ENCODE measurements at regions not wholly inside any gene's neighbourhood (a gene's known extent, or its start where the extent isn't known, plus 50 kb on each side); places are given as distances from the start of the nearest gene placed in this dataset.

DNA sequence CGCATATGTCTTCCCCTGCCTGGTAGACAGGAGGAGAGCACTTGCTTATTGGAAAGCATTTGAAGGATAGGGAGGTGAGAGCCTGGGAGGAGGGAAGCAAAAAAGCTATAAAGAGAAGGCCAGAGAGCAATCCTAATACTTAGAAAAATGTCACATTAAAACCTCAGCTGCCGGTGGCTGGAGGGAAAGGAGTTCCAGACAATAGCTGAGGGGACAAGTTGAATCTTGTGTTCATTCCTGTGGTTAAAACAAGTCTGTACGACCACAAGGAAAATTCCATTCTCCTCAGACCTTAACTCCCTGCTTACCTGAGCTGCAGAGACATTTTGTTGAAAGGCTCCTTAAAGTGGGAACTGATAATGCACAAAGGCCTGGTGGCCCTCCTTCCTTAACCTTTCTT, 218.8 kb upstream of the CAMK1G start:
- no peak for DNase-seq

DNA sequence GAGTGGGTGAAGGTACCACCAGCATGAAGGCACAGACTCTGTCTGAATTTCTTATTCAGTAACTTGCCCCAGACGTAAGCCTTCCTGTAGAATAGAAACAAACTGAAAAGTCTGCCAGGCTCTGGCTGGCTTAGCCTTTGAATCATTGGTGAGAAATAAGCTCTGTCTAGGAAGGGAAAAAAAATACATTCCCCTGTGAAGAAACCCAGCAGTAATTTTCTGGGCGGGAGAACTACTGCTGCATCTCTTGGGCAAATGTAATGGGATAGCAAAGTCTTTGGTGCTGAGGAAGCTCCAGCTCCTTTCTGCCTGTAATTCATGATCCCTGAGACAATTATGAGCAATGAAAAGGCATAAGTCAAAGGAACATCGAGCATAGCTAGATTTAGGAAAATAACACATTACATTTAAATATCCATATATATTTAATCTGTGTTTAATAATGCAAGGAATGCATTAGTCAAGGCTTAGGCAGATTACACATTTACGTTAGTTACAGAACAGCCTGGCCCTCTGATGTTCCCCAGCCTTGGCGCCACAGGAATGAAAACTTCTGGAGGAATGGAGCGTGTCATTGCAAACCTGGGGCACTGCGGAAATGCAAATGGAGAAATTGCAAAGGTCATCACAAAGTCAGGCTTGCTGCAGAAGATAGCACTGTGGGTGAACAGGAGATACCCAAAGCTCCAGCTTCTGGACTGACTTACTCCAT, 216.3 kb upstream of the CAMK1G start:
- DNase-seq, result no peak

DNA sequence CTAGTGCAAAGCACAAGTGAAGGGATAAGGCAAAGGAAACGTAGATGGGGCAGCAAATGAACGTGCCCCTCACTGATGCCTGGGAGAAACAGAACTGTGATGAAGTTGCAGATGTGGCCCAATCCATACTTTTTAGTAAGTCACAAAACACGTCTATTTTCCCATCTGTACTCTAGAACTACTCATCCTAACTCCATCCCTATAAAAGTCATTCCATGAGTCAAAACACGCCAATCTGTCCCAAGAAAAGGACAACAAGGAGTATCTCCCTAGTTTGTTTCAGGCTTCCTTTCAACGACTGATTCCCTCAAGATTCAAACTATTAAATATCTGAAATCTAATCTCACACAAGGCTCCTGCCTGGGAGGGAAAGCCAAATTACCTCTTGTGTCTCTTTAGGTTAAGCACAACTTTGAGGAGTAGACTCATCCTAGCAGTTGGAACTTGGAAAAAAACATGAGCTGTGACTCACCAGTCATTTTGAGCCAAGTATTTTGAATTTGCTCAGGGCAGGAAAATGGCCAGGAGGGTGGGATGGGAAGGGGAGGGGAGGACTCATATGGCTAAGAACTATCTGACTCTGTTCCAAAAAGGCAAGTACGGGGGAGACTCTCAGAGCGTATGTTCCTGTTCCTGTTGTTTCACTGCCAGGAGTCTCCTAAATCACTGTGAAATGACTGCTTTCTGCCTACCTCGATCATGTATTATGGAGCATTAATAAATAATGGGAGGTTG, 214.5 kb upstream of the CAMK1G start:
- no peak for DNase-seq

DNA sequence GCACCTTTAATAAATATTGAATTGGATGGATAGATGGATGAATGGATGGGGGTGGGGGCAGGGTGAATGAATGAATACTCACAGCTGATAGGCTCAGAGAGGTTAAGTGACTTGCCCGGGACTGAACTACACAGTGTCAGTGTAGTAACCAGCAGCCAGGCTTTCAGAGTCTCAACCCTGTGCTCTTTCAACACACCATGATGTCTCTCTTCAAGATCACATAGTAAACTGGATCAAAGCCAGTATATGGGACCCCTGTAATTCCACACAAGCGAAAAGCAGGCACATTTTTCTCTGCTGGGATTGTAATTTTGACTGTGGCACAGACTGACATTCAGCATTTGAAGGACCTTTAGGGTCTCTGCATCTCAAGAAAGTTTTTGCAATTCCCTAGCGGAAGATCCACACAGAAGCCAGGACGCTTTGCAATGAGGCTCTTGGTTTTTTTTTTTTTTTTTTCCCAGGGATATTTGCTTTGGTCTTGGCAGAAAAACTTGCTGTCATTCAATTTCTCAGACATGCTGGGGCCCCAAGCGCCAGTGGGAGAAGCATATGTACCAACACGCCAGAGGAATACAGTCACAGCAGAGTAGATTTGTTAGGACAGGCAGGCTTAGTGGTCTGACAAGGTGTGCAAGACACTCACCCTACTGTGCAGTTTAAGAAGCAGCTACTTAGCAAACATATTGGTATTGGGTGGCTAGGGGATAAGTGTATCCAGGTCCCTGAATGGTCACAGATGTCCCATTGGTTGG, 213.1 kb upstream of the CAMK1G start:
- no peak for DNase-seq

DNA sequence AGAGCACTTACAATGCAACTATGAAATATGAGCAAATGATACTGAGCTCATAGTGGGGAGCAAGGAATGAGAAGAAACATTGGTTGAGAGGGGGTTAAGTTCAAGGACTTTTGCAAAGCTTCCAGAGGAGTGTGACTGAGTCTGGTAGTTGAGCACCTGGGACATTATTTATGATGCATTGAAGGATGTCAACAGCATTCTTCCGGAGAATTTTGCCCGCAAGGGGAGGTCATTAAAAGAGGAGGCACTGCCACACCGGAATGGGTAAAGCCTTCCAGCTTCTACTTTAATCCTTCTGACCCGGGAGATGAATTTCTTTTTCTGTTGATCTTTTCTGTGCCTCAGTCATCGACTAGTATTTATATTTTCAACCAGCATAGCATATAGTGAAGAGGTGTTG, 208.4 kb upstream of the CAMK1G start:
- DNase-seq, result no peak

DNA sequence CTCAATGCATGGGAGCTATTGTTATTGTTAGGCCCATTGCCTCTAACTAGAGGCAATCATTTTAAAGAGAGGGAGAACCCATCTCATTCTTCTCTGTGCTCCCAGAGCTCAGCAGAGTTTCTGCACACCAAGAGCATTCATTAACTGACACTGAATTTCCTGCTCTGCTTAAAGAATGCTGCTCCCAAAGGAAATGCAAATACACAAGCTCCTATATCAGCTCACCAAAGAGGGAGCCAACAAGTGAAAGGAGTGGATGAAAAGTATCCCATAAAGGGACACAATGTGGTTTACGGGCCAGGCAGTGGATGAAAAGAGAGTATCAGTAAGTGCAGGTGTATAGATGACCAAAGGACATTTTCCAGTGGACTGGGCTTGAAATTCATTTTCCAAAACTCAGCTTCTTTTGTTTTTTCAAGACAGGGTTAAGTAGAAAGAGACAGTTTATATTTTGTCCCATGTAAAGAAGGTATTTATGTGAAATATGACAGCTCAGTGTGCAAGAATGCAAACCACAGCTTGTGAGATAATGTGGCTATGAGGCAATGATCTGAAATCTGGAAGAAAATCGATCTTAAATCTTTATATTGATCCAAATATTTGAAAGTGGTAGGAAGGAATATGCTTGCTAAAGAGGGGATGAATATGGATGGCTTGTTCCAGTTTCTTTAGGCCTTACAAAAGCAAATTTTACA, 207.7 kb upstream of the CAMK1G start:
- DNase-seq, result no peak

DNA sequence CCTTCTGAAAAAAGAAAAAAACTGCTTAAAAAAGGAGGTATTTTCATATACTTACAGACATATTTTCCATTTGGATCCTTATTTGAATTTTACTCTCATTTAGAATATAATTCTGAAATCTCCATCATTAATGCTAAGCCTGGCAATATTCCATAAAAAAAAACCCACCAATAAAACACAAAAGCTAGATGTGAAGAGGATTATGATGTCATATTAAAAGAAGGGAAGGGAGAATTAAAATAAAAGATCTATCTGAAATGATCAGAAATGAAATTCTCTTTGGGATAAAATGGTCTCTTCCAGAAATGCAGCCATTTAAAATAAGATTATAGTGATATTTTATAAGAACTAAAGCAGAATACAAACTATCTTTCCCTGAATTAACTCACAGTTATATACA, 206.7 kb upstream of the CAMK1G start:
- no peak for DNase-seq

DNA sequence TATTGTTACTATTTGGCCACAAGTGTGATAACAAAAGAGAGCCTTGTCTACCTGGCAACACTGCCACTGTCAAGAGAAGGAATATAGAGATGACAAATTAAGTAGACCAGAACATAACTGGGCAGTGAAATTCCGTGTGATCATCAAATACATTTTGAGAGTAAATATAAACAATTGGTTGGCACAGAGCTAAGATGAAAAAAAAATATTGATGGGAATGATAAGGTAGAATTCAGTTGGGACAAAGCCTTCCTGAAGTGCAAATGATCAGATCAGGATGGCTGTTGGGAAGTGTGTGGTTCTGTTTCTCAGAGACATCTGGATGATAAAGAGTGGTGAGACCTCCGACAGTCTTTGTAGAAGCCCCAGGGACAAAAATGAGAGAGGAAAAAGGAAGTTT, 205.5 kb upstream of the CAMK1G start:
- no peak for DNase-seq

DNA sequence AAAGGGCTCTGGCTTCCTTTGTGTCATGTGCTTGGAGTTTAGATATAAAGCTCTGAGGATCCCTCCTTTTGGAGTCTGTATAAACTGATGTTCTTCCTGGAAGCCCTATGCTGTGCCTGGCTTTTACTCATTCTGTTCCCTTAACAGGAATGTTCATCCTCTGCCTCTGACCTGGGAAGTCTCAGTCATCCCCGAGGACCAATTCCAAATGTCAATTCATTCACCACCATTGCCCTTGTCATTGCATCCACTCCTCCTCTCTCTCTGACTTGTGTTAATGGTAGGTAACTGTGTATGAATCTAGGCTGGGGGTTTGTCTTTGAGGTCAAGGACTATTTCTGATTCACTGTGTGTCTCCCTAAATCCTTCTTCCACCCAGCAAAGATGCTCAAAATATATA, 204.2 kb upstream of the CAMK1G start:
- no peak for DNase-seq

DNA sequence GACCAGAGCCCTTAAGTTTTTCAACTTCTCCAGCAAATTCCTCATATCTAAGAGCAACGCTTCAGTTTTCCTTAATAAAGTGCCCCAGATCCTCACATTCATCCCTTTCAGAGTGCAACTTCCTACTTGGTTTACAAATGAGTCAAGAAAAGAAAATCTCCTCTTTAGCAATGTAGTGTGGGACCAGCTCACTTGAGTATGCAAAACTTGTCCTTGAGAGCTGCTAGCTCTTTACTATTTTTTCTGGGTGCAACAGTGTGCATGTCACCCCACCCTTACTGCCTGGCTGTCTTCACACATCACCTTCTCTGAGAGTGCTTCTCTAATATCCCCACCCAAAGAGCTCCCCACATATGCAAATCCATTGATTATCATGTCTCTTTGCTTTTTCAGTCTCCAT, 203.1 kb upstream of the CAMK1G start:
- DNase-seq, result no peak

DNA sequence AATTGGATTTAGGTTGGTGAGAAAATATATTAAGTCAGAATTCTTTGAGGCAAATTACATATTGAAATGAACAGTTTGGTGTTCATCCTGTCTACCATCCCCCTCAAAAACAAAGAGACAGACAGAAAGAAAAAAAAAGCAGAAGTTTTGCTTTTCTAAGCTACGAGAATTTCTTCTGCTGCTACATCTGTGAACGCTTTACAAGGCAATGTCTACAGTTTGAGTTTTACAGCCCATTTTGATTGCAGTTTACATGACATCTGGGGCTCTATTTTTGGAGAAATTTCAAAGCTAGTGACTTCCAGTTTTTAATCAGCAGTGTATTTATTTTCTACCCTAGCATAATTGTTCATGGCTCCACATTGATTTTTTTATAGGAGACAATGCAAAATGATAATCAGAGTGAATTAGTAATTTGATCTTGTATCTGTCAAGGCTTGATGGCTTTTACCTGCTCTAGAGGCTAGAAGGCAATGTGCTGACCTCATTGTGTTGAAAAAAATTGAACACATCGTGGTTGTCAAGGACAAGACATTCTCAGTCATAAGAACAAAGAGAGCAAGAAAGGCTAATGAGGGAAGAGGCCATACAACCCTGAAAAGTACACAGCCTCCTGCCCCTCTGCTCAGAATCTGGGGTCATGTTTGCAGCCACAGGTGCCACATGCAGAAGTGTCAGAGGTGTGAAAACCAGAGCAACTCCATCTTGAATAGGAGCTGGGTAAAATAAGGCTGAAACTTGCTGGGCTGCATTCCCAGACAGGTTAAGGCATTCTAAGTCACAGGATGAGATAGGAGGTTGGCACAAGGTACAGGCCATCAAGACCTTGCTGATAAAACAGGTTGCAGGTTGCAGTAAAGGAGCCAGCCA, 201.0 kb upstream of the CAMK1G start:
- no peak for DNase-seq

DNA sequence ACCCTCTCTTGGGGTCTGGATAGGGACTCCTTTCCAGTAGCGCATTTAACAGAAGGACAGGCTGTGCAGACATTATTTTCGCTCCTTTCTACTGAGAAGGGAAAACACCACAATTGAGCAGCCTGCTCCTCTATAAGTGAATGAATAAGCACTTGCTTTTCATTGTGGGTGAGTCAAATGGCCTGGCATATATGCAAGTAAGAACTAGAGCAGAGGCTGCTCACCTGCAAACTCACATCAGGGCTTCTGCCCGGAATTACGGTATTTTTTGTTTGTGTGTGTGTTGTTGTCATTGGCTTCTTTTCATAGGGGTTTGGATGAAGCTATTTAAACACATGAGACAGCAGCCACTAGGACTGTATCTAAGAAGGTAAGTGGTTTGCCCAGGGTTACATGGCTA, 200.1 kb upstream of the CAMK1G start:
- no peak for DNase-seq

DNA sequence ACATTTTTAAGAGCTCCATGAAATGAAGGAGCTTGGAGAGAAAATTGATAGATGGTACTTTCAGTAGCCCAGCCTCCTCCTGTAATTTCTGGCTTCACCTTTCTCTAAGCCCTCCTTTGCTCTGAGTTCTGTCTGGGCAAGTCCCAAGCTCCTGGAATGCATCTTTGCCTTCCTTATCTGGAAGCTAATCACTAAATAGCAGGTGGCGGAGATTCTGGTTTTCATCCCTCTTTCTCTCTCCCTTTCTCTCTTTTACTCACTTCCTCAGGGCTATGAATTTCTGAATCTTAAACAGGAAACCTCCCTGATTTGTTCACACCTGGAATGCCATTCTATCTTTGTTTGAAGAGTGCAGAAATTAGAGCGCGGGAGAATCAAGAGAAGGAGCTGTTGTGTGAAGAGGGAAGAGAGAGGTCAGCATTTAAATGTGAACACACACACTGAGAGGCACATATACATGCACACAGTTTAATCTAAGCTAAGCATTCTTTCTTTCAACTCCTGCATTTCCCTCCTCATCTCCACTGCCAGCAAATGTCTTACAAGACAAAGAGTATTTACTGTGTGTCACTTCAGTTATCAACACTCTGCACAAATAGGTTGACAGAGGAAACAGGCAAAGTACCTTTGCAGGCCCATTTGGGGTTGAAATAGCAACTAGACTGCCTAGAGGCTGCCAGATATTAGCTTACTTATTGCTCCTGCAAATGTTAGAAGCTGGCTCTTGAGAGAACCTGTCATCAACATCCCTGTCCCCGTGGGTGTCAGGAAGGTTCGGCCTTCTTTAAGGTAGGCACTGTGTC, 199.4 kb upstream of the CAMK1G start:
- DNase-seq, result no peak

DNA sequence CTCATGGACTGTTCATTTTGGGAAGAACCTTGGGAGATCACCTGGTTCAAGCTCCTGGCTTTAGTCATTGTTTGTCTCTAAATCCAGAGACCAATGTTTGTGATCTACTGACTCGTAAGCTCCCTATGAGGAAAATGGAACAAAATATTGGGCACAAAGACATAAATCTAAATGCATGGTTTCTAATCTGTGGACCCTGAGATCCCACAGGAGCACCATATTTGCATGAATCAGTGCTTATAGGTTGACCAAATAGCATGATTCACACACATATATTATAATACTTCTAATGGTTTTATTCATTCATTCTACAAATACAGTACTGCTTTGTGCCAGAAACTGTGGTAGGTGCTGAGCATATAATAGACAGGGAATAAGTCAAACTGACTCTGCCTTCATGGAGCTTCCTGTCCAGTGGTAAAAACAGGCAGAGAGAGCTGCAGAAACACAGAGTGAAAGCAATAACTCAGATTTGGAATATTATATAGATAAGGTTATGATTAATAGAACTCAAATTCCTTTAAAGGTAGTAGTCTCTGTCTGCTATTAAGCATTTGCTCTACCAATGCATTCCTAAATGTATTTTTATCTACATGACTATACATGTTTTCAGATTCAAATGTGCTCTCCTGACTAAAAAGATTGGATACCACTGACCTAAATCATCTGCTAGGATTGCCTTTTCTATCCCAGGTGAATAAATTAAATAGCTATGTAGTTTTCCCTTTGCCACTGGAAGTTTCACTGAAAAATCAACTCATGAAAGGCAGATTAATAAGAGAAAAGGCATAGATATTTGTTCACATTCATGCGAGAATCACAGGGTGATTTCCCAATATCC, 198.6 kb upstream of the CAMK1G start:
- no peak for DNase-seq

DNA sequence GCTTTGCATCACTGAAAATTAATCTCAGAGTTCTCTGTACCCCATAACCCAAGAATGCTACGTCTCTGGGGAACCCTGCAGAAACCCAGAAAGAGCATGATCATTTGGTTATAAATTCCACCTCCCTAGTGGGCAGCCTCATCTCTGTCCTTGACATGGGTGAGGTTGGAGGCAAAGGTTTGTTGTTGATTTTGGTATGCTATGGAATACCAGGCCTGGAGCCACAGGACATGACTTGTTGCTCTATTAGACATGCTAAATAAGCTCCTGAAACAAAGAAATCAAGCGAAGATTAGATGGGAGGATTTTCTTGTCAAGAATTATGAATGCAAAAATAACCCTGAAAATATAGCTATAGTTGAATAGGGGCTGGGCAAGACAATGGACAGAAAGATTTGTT, 197.4 kb upstream of the CAMK1G start:
- DNase-seq, result no peak

DNA sequence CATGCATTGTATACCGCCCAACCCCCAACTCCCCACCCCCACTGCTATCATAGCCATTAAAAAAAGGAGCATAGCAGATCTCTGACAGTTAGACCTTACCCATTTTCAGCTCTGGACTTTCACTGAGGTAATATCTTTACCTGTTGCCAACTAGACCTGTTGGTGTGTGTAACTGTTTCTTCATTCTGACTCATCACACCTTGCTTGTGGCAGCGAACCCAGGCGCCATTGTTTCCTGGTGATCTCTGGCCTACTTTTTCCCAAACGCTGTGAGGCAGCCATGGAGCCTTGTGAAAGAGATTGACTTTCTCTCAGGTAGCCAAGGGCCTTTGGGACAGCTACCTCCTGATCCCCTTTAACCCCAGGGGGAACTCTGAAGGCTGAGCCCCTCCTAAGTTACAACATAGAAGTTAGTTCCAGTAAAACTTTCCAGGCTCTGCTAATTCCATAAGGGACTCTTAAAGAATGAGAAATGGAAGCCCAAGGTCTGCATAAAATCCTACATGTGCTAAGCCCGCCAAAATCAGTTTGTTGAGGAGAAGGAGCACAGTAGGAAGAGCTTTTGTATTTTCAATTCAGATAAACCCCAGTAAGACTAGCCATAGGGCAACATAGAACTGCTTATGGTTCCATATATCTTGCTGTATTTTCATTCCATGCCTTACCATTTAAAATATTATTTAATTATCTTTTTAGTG, 196.1 kb upstream of the CAMK1G start:
- DNase-seq, result no peak

DNA sequence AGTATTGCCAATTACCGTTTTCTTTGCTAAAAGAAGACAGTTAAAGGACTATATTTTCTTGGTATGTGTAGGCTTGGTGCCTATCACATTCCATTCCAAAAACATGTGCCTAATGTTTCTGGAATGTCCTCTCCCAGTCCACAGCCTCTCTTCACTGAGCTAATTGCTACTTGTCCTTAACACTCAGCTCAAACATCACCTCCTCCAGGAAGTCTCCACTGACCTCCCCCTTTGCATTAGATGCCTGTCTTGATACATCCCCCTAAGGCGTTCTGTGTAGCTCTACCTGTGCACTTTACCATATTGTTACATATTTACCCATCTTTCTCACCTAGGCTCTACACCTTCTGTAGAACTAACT, 195.6 kb upstream of the CAMK1G start:
- DNase-seq, result no peak

DNA sequence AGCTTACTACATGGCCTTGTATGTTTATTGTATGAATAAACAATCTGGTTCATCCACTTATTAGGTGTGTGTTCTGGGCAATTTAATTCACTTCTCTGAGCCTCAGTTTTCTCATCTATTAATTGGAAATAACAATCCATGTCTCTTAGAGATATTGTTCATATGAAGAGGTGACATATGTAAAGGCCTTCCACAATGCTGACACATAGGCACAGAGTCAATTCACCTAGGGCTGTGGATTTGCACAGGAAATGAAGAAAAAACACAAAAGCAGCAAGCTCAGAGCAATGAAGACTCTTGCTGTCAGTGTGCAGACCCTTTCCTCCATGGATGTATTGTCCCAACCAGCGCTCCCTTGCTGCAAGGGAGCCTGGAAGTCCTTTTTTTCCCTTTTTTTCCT, 195.2 kb upstream of the CAMK1G start:
- DNase-seq, result no peak

DNA sequence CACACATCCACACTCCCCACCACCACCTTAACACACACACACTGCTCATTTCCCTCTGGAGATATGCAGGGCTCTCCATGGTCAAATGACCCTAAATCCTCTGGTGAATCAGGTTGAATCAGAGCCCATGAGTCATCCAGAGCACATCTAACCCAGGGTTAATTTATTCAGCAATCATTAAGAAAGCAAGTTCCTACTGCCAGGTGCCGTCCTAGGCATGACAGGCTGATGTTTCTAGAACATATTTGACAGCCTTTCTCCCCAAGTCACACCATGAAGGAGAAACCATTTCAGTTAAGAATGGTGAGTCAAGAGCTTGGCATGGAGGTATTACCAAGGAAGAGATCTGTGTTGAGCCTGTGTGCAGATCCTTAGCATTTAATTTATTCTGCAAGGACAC, 194.3 kb upstream of the CAMK1G start:
- DNase-seq, result no peak

DNA sequence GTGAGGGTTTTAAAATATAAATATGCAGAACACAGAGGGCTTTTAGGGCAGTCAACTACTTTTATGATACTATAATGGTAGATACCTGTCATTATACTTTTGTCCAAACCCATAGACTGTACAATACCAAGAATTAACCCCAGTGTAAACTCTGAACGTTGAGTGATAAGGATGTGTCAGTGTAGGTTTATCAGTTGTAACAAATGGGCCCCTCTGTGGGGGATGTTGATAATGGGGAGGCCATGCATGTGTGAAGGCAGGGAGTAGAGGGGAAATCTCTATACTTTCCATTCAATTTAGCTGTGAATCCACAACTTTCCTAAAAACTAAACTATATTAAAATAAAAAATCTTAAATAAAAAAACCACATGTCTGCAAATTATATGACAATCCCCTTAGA, 193.5 kb upstream of the CAMK1G start:
- DNase-seq, result no peak
